ENCODE measurements at regions not wholly inside any gene's neighbourhood (a gene's known extent, or its start where the extent isn't known, plus 50 kb on each side); places are given as distances from the start of the nearest gene placed in this dataset.

- no peak for DNase-seq
Observed at GRCh38 chr13:67308004-67308772, 78.1 kb upstream of the PCDH9 start.

- no peak for DNase-seq
Observed at GRCh38 chr13:67306742-67307141, 76.6 kb upstream of the PCDH9 start.

GRCh38 chr13:67303661-67304333 is 73.7 kb upstream of the PCDH9 start:
- no peak for DNase-seq

GRCh38 chr13:67299751-67300150 is 69.6 kb upstream of the PCDH9 start:
- DNase-seq, result no peak

- no peak for DNase-seq
Observed at GRCh38 chr13:67299072-67299635, 69.0 kb upstream of the PCDH9 start.

GRCh38 chr13:67298297-67298696 is 68.2 kb upstream of the PCDH9 start:
- DNase-seq, result no peak

GRCh38 chr13:67296511-67296910 is 66.4 kb upstream of the PCDH9 start:
- no peak for DNase-seq

- DNase-seq, result no peak
Observed at GRCh38 chr13:67292886-67293285, 62.8 kb upstream of the PCDH9 start.

GRCh38 chr13:67285611-67286010 is 55.5 kb upstream of the PCDH9 start:
- no peak for DNase-seq

GRCh38 chr13:67283637-67284036 is 53.5 kb upstream of the PCDH9 start:
- DNase-seq, result no peak

GRCh38 chr13:67281466-67281865 is 51.3 kb upstream of the PCDH9 start:
- DNase-seq, result no peak
